H1 (cell line): ENCODE measurements at regions not wholly inside any gene's neighbourhood (a gene's known extent, or its start where the extent isn't known, plus 50 kb on each side); places are given as distances from the start of the nearest gene placed in this dataset.

Source experiments
- CTCF ChIA-PET: fragments of 300-600 bp; sonication (Branson Sonifier 250); formaldehyde crosslinking; loops from one replicate; lab custom pipeline; 2021; ENCODE audit not compliant: partially characterized antibody; lab: Charles Lee
- POLR2A ChIA-PET: fragments of 300-600 bp; sonication (Branson Sonifier 250); formaldehyde crosslinking; loops from one replicate; lab custom pipeline; 2021; ENCODE audit warnings: inconsistent platforms; ENCODE audit not compliant: partially characterized antibody; lab: Charles Lee
- DNase-seq, 2 experiments: peaks; one replicate each; pipeline versions ENCODE4 v3.0.0 to v3.0.0-alpha.2; 2010 to 2022; ENCODE audit warnings: low spot score in 2 of 2, low read depth in 1 of 2, mixed read lengths in 1 of 2
- FAIRE-seq: peaks from 2 replicates; lab custom pipeline; 2011; peaks lifted over from hg19 to GRCh38; lab: Jason Lieb, UNC
- H2AFZ ChIP-seq: 2 replicates; pipeline ENCODE4 v1.8.1; 2012; ENCODE audit warnings: low read length, inconsistent platforms
- H2AK5ac ChIP-seq: 2 replicates; pipeline ENCODE4 v1.6.1; 2013; ENCODE audit warnings: low read depth, low read length
- H2BK120ac ChIP-seq: replicated peaks from 2 replicates; pipeline ENCODE3; 2013; ENCODE audit warnings: low read depth, low read length, inconsistent platforms
- H2BK12ac ChIP-seq: 2 replicates; pipeline ENCODE4 v1.6.1; 2013; ENCODE audit warnings: low read depth, low read length
- H2BK15ac ChIP-seq: 2 replicates; pipeline ENCODE4 v1.6.1; 2013; ENCODE audit warnings: low read length
- H2BK20ac ChIP-seq: 2 replicates; pipeline ENCODE4 v1.6.1; 2013; ENCODE audit warnings: low read length
- H2BK5ac ChIP-seq: 2 replicates; pipeline ENCODE4 v1.6.1; 2013; ENCODE audit warnings: low read depth, low read length
- H3K14ac ChIP-seq: 2 replicates; pipeline ENCODE4 v1.6.1; 2013; ENCODE audit warnings: inconsistent platforms; ENCODE audit not compliant: insufficient read length
- H3K18ac ChIP-seq: 2 replicates; pipeline ENCODE4 v1.6.1; 2013; ENCODE audit warnings: low read length; ENCODE audit errors: extremely low read depth
- H3K23ac ChIP-seq: 2 replicates; pipeline ENCODE4 v1.6.1; 2013; ENCODE audit warnings: inconsistent platforms; ENCODE audit not compliant: insufficient read length
- H3K23me2 ChIP-seq: 2 replicates; pipeline ENCODE4 v1.6.1; 2013; ENCODE audit warnings: low read depth, low read length
- H3K27ac ChIP-seq: 2 replicates; pipeline ENCODE4 v1.6.1; 2011; ENCODE audit warnings: low read depth, low read length, inconsistent platforms
- H3K27me3 ChIP-seq, 4 experiments: replicated peaks in 1 of 4; 1 replicate in 1 of 4; 2 replicates in 3 of 4; pipeline versions ENCODE4 v1.6.1 to v1.8.1; 2011 to 2013; ENCODE audit warnings: low read length in 3 of 4, mild to moderate bottlenecking in 3 of 4, inconsistent platforms in 2 of 4, mixed read lengths in 2 of 4, moderate library complexity in 1 of 4; ENCODE audit not compliant: control insufficient read depth in 3 of 4, insufficient read depth in 3 of 4; ENCODE audit errors: extremely low read depth in 1 of 4
- H3K36me3 ChIP-seq, 4 experiments: 2 replicates each; pipeline versions ENCODE4 v1.6.1 to v1.8.1; 2011 to 2013; ENCODE audit warnings: mild to moderate bottlenecking in 4 of 4, low read length in 3 of 4, moderate library complexity in 2 of 4, control low read depth in 1 of 4, inconsistent platforms in 1 of 4; ENCODE audit not compliant: insufficient read depth in 4 of 4, control insufficient read depth in 2 of 4
- H3K4ac ChIP-seq: replicated peaks from 2 replicates; pipeline ENCODE3; 2013; ENCODE audit warnings: low read length, low read depth, mixed read lengths, inconsistent platforms; ENCODE audit not compliant: insufficient read length
- H3K4me1 ChIP-seq, 4 experiments: replicated peaks in 1 of 4; 1 replicate in 1 of 4; 2 replicates in 3 of 4; pipeline versions ENCODE4 v1.6.1 to v1.8.1; 2011 to 2013; ENCODE audit warnings: low read length in 3 of 4, inconsistent platforms in 2 of 4, mixed read lengths in 1 of 4; ENCODE audit not compliant: insufficient read depth in 4 of 4, control insufficient read depth in 3 of 4
- H3K4me2 ChIP-seq, 2 experiments: 2 replicates each; pipeline versions ENCODE4 v1.6.1 to v1.8.1; 2011 to 2013; ENCODE audit warnings: low read depth in 2 of 2, low read length in 2 of 2, control low read depth in 1 of 2, inconsistent platforms in 1 of 2, mild to moderate bottlenecking in 1 of 2; ENCODE audit not compliant: insufficient read depth in 1 of 2
- H3K4me3 ChIP-seq, 4 experiments: fragments of 200-600, 300-600 bp in 1 of 4; sonication (generic), shearing (Covaris generic), sonication (Bioruptor Twin) in 1 of 4; 2 replicates each; pipeline versions ENCODE4 v1.5.1 to v1.8.1; 2011 to 2016; ENCODE audit warnings: low read length in 4 of 4, low read depth in 3 of 4, control low read depth in 2 of 4, inconsistent platforms in 2 of 4, mild to moderate bottlenecking in 2 of 4, mixed read lengths in 1 of 4, moderate library complexity in 1 of 4; ENCODE audit not compliant: insufficient read depth in 2 of 4; ENCODE audit errors: extremely low read depth in 1 of 4
- H3K56ac ChIP-seq: replicated peaks from 2 replicates; pipeline ENCODE3; 2013; ENCODE audit warnings: low read depth, mild to moderate bottlenecking, mixed read lengths, low read length, inconsistent platforms; ENCODE audit not compliant: insufficient read length
- H3K79me1 ChIP-seq: 2 replicates; pipeline ENCODE4 v1.6.1; 2013; ENCODE audit warnings: low read depth, low read length, control low read depth
- H3K79me2 ChIP-seq, 2 experiments: 2 replicates each; pipeline versions ENCODE4 v1.6.1 to v1.8.1; 2012 to 2013; ENCODE audit warnings: low read length in 2 of 2, mild to moderate bottlenecking in 2 of 2, inconsistent platforms in 1 of 2; ENCODE audit not compliant: insufficient read depth in 2 of 2, control insufficient read depth in 1 of 2
- H3K9ac ChIP-seq, 4 experiments: replicated peaks in 1 of 4; 1 replicate in 1 of 4; 2 replicates in 3 of 4; pipeline versions ENCODE4 v1.6.1 to v1.8.1; 2011 to 2013; ENCODE audit warnings: low read depth in 3 of 4, low read length in 3 of 4, control low read depth in 2 of 4, mild to moderate bottlenecking in 2 of 4, moderate library complexity in 2 of 4, inconsistent platforms in 1 of 4; ENCODE audit errors: extremely low read depth in 1 of 4
- H3K9me3 ChIP-seq, 2 experiments: 2 replicates each; pipeline versions ENCODE4 v1.6.1 to v1.8.1; 2012 to 2013; ENCODE audit warnings: mild to moderate bottlenecking in 2 of 2, moderate library complexity in 2 of 2, control low read depth in 1 of 2, inconsistent platforms in 1 of 2, low read depth in 1 of 2, low read length in 1 of 2, mixed read lengths in 1 of 2; ENCODE audit not compliant: insufficient read depth in 2 of 2
- H4K20me1 ChIP-seq, 2 experiments: replicated peaks in 1 of 2; 2 replicates each; pipeline versions ENCODE3 to v1.8.1; 2011 to 2013; ENCODE audit warnings: inconsistent platforms in 2 of 2, low read length in 2 of 2, mild to moderate bottlenecking in 1 of 2; ENCODE audit not compliant: insufficient read depth in 2 of 2, control insufficient read depth in 1 of 2
- H4K5ac ChIP-seq: 2 replicates; pipeline ENCODE4 v1.6.1; 2013; ENCODE audit warnings: low read length, low read depth, mixed read lengths, inconsistent platforms; ENCODE audit not compliant: insufficient read length
- H4K8ac ChIP-seq: 2 replicates; pipeline ENCODE4 v1.8.0; 2013; ENCODE audit warnings: mild to moderate bottlenecking, moderate library complexity, low read length, inconsistent platforms; ENCODE audit not compliant: insufficient read depth; ENCODE audit errors: extremely low read depth
- H4K91ac ChIP-seq: replicated peaks from 2 replicates; pipeline ENCODE3; 2013; ENCODE audit warnings: low read length, mixed read lengths, inconsistent platforms; ENCODE audit not compliant: insufficient read length
- CEBPB ChIP-seq: IDR thresholded peaks from 2 replicates; pipeline ENCODE4 v1.6.1; 2012; ENCODE audit warnings: low read depth, low read length
- EP300 ChIP-seq, 2 experiments: IDR thresholded peaks; 1 replicate in 1 of 2; 2 replicates in 1 of 2; pipeline ENCODE4 v1.6.1; 2011 to 2012; ENCODE audit warnings: low read depth in 2 of 2, low read length in 2 of 2, mild to moderate bottlenecking in 2 of 2, borderline replicate concordance in 1 of 2, inconsistent platforms in 1 of 2, moderate library complexity in 1 of 2
- WGBS, 2 experiments: shearing (Covaris generic) in 1 of 2; methylation state at CpG; one replicate each; pipeline versions ENCODE4 v1.1.6 to v1.1.7; 2013 to 2015; ENCODE audit warnings: low lambda C conversion rate in 2 of 2, mixed read lengths in 2 of 2, inconsistent platforms in 1 of 2, low coverage in 1 of 2, missing lambda C conversion rate in 1 of 2; ENCODE audit not compliant: insufficient replicate concordance in 2 of 2, insufficient coverage in 1 of 2, insufficient read length in 1 of 2; ENCODE audit errors: extremely low coverage in 1 of 2, missing lambda C conversion rate in 1 of 2; 5-methylcytosine and 5-hydroxymethylcytosine counted together

GRCh38 chr5:117741655-117742206 is 1167.1 kb upstream of the SEMA6A start:
- no peak overlapping the region for H3K4ac ChIP-seq
- H3K9ac ChIP-seq: no peak overlapping the region
- H3K23ac ChIP-seq: no peak overlapping the region
- H3K4me2 ChIP-seq: no peak overlapping the region
- H3K4me3 ChIP-seq: no peak overlapping the region
- H2BK15ac ChIP-seq: no peak overlapping the region
- no peak overlapping the region for H2AFZ ChIP-seq
- no peaks in the 10 kb centered on the region for H3K27me3 ChIP-seq
- no peak overlapping the region for H3K18ac ChIP-seq
- POLR2A ChIA-PET: no interaction called here
- H3K23me2 ChIP-seq: no peaks in the 10 kb centered on the region
- CTCF ChIA-PET: no interaction called here
- no peak overlapping the region for H3K56ac ChIP-seq
- H3K36me3 ChIP-seq: no peaks in the 10 kb centered on the region
- TF ChIP-seq EP300 (IDR thresholded peaks at IDR 0.05; ENCODE audit: borderline replicate concordance in 1 of 2, low read depth in 2 of 2, low read length in 2 of 2) (no peak), CEBPB (no peak)
- TF ChIP-seq, all 59 proteins: peak for 0
- Histone ChIP-seq H4K20me1 (no peaks in the 10 kb centered on the region), H4K91ac (no peak overlapping the region), H3K27ac (no peak overlapping the region), H2BK12ac (no peak overlapping the region), H3K79me2 (no peaks in the 10 kb centered on the region), H3K9me3 (no peaks in the 10 kb centered on the region), H3K4me1 (no peaks in the 10 kb centered on the region), H2BK120ac (no peak overlapping the region), H3K79me1 (no peaks in the 10 kb centered on the region), H2BK20ac (no peak overlapping the region), H2BK5ac (no peak overlapping the region), H2AK5ac (no peak overlapping the region), H4K5ac (no peak overlapping the region), H4K8ac (no peak overlapping the region), H3K14ac (no peak overlapping the region)
- 88% methylated on average over 1 of the region's 1 CpG; no CpG with 5 or more reads in 1 of the 2 experiments for WGBS, 2 experiments
- DNase-seq (no peak), FAIRE-seq (no peak)
